Hematopoietic multipotent progenitor cell treated with erythropoietin and hydrocortisone succinate and interleukin-3 and kit ligand, for 17 days (in vitro differentiated cells): ENCODE measurements at regions not wholly inside any gene's neighbourhood (a gene's known extent, or its start where the extent isn't known, plus 50 kb on each side); places are given as distances from the start of the nearest gene placed in this dataset.

Source experiments
- DNase-seq: peaks from one replicate; pipeline ENCODE4 v3.0.0-alpha.2; 2015; ENCODE audit warnings: low spot score

DNA sequence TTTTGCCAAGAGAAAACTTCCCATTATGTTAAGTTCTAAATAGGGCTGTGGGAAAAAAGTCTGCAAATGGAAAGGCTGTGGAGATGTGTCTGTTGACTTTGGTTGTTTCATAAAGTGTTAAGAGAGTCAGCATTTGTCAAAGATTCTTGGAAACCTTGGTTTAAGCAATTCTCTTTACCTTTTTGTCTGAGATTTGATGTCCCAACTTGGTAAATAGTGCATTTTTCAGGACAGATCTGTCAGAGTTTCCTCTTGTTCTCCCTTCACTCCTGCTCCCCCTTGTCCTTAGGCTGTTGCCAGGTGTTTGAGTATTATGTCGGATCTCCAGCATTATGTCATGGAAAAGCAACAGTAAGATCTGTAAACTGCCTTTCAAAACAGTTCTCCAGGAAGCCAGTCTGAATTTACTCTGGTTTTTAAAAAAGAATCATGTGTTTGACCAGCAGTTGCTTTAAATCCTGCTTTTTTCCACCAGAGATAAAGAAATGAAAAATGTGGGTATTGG, 79.1 kb upstream of the ADAMTSL1 start:
- no peak for DNase-seq

GRCh38 chr9:18396102-18396728, 77.7 kb upstream of the ADAMTSL1 start:
- no peak for DNase-seq

DNA sequence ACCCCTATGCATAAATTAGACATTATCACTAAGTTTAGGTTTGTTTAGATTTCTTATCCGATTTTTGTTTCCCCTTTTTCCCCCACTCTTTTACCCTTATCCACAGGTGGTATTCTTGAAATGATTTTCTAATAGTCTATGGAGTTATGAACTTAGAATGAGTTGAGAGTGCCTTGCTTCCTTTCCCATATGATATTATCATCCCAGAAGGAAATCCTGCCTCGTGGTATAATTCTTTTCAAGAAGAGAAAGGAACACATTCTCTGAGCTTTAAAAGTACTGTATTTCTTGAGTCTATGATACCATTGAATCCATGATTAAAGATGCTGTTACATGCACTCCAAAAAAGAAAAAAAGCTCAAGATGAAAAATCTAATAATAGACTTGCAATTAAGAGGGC, 76.9 kb upstream of the ADAMTSL1 start:
- DNase-seq: no peak

- no peak for DNase-seq
Observed at GRCh38 chr9:18398038-18398437, 75.9 kb upstream of the ADAMTSL1 start.

GRCh38 chr9:18404434-18405029, 69.4 kb upstream of the ADAMTSL1 start:
- DNase-seq: no peak

GRCh38 chr9:18405240-18405639, 68.7 kb upstream of the ADAMTSL1 start:
- DNase-seq: no peak

GRCh38 chr9:18410983-18411382, 63.0 kb upstream of the ADAMTSL1 start:
- no peak for DNase-seq

GRCh38 chr9:18421391-18421790, 52.6 kb upstream of the ADAMTSL1 start:
- DNase-seq: no peak

DNA sequence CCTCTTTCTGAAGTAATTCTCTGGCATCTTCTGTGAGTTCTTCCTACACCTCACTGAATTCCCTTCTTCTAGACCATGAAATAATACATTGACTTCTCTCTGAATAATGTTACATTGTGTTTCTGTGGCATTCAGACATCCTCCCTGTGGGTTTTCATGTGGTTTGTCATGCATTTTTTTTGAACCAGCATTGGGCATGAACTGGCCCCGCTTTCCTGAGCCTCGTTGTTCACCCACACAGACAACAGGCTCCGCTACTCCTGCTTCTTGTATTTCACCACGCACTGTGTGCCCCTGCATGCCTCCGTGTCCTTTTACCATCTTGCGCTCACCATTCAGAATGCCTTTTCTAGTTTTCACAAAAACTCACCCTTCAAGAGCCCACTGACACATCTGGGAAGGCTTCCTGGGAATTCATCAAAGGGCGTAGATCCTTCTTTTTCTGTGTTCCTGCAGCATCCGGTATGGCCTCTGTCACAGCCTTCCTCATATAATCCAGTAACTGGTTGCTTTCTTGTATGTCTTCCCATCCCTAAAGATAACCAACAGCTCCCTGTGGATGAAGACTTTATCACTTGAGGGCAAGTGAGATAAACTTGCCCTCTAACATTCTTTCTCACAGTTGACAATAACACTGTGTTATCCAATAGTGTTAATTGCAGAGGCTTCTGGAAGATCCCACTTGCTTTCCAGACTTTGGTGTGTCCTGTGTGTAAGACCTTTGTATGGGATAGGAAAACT, 51.5 kb upstream of the ADAMTSL1 start:
- no peak for DNase-seq

DNA sequence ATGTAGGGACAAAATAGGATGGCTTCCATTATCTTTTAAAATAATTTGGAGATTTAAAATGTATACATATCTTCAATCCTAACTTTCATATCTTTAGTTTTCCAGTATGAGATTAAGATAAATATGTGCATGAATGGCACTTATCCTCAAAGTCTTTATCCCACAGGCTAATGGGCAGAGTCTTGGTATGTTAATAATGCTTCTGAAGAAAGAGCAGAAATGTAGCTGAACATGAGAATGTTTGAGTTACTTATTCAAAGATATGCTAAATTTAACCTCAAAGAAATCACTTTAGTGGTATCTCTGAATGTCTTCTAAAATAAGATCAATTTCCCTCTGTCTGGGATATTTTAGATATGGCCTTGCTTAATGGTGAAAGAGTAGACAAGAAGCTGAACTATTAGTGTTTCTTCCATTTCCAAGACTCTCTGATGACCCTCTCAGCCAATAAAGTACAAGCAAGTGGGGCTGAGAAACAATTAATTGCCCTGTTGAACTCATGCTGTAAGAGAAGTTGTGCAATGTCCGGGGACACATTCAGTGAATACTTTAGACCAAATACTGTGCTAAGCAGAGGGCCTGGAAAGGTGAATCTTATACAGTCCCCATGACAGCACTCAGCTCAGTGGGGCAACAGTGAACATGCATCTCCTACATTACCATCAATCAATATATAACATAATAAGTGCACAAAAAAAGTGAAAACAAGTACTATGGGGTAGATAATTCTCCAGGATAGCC, 50.0 kb upstream of the ADAMTSL1 start:
- no peak for DNase-seq
